GM23248 (cell line): ENCODE measurements at regions not wholly inside any gene's neighbourhood (a gene's known extent, or its start where the extent isn't known, plus 50 kb on each side); places are given as distances from the start of the nearest gene placed in this dataset.

Experiments used
- DNase-seq: peaks from one replicate; pipeline ENCODE4 v3.0.0-alpha.2; 2015
- H2AFZ ChIP-seq: fragments of 200-600 bp; sonication (generic); 2 replicates; pipeline ENCODE4 v1.6.1; 2016; ENCODE audit warnings: antibody characterized with exemption
- H3F3A ChIP-seq: fragments of 200-600 bp; sonication (generic); 2 replicates; pipeline ENCODE4 v1.6.1; 2016; ENCODE audit warnings: mild to moderate bottlenecking, antibody characterized with exemption, mixed run types; ENCODE audit not compliant: insufficient read depth
- H3K27ac ChIP-seq: fragments of 200-600 bp; sonication (generic); 2 replicates; pipeline ENCODE4 v1.5.1; 2016; ENCODE audit warnings: mild to moderate bottlenecking
- H3K27me3 ChIP-seq: fragments of 200-600 bp; sonication (generic); replicated peaks from 2 replicates; pipeline ENCODE4 v1.6.1; 2016; ENCODE audit warnings: mild to moderate bottlenecking; ENCODE audit not compliant: insufficient read depth
- H3K36me3 ChIP-seq: fragments of 200-600 bp; sonication (generic); 2 replicates; pipeline ENCODE4 v1.6.1; 2016; ENCODE audit warnings: low read depth, mild to moderate bottlenecking
- H3K4me1 ChIP-seq: fragments of 200-600 bp; sonication (generic); 2 replicates; pipeline ENCODE4 v1.6.1; 2016; ENCODE audit warnings: mild to moderate bottlenecking; ENCODE audit not compliant: insufficient read depth
- H3K4me2 ChIP-seq: fragments of 200-600 bp; sonication (generic); one replicate; pipeline ENCODE4 v1.6.1; 2016; ENCODE audit warnings: mild to moderate bottlenecking; ENCODE audit not compliant: unreplicated experiment
- H3K4me3 ChIP-seq: fragments of 200-600 bp; sonication (generic); 2 replicates; pipeline ENCODE4 v1.5.1; 2016; ENCODE audit warnings: mild to moderate bottlenecking
- H3K79me2 ChIP-seq: fragments of 200-600 bp; sonication (generic); 2 replicates; pipeline ENCODE4 v1.6.1; 2016; ENCODE audit warnings: mild to moderate bottlenecking; ENCODE audit not compliant: insufficient read depth
- H3K9ac ChIP-seq: fragments of 200-600 bp; sonication (generic); 2 replicates; pipeline ENCODE4 v1.6.1; 2016; ENCODE audit warnings: mild to moderate bottlenecking
- H3K9me2 ChIP-seq: fragments of 200-600 bp; sonication (generic); 2 replicates; pipeline ENCODE4 v1.6.1; 2016; ENCODE audit warnings: mixed run types, mild to moderate bottlenecking, moderate library complexity; ENCODE audit not compliant: insufficient read depth
- H3K9me3 ChIP-seq: fragments of 200-600 bp; sonication (generic); one replicate; pipeline ENCODE4 v1.6.1; 2017; ENCODE audit warnings: low read depth
- H4K20me1 ChIP-seq: fragments of 200-600 bp; sonication (generic); 2 replicates; pipeline ENCODE4 v1.6.0; 2016; ENCODE audit not compliant: insufficient read depth
- EZH2 ChIP-seq: fragments of 200-600 bp; sonication (generic); IDR thresholded peaks from 2 replicates; pipeline ENCODE4 v1.6.1; 2018; ENCODE audit warnings: antibody characterized with exemption, mild to moderate bottlenecking; ENCODE audit not compliant: insufficient read depth, poor library complexity, severe bottlenecking
- EZH2phosphoT487 ChIP-seq: fragments of 200-600 bp; sonication (generic); IDR thresholded peaks from 2 replicates; pipeline ENCODE4 v1.6.1; 2018; ENCODE audit warnings: antibody characterized with exemption, moderate library complexity, mild to moderate bottlenecking, low read depth; ENCODE audit not compliant: insufficient read depth
- WGBS, 2 experiments: methylation state at CpG; one replicate each; pipeline ENCODE4 v1.1.6; 2015 to 2017; ENCODE audit warnings: low lambda C conversion rate in 2 of 2, low coverage in 1 of 2; ENCODE audit errors: missing lambda C conversion rate in 2 of 2; 5-methylcytosine and 5-hydroxymethylcytosine counted together
- in situ Hi-C: fragments of 300-500 bp; cut with MboI; formaldehyde crosslinking; loops from 2 replicates; pipeline ENCODE4 v1.15.0; 2020

GRCh38 chr7:114761973-114762372, 159.9 kb upstream of the MDFIC start:
- Histone ChIP-seq H3K9me3 (no peaks in the 10 kb centered on the region), H2AFZ (no peak overlapping the region), H3K9ac (no peak overlapping the region), H3K27me3 (no peaks in the 10 kb centered on the region), H4K20me1 (no peaks in the 10 kb centered on the region), H3F3A (no peaks in the 10 kb centered on the region), H3K4me3 (no peak overlapping the region), H3K4me1 (0 out of 2 replicates have a peak, but pooled peaks cover 12% of the 10 kb centered on the region), H3K9me2 (no peaks in the 10 kb centered on the region), H3K36me3 (no peaks in the 10 kb centered on the region), H3K27ac (no peak overlapping the region), H3K79me2 (no peaks in the 10 kb centered on the region), H3K4me2 (no peak overlapping the region)
- in situ Hi-C loops, result no loop called here
- TF ChIP-seq EZH2 (no peak), EZH2phosphoT487 (no peak)
- 94% methylated on average over 2 of the region's 2 CpGs for WGBS, 2 experiments
- no peak for DNase-seq

GRCh38 chr7:114765331-114766040, 156.4 kb upstream of the MDFIC start:
- Histone ChIP-seq H3F3A (no peaks in the 10 kb centered on the region), H3K27ac (no peak overlapping the region), H2AFZ (no peak overlapping the region), H3K4me3 (no peak overlapping the region), H3K9ac (no peak overlapping the region), H3K4me1 (0 out of 2 replicates have a peak, but pooled peaks cover 6% of the 10 kb centered on the region), H3K9me2 (no peaks in the 10 kb centered on the region), H3K36me3 (no peaks in the 10 kb centered on the region), H3K4me2 (no peak overlapping the region), H4K20me1 (no peaks in the 10 kb centered on the region), H3K27me3 (no peaks in the 10 kb centered on the region), H3K9me3 (no peaks in the 10 kb centered on the region), H3K79me2 (no peaks in the 10 kb centered on the region)
- in situ Hi-C loops, result no loop called here
- DNase-seq, result peak; percentile 3
- WGBS, 2 experiments, result 39 to 54% methylated on average over 2 of the region's 2 CpGs
- TF ChIP-seq EZH2phosphoT487 (no peak), EZH2 (no peak)

GRCh38 chr7:114766041-114766356, 155.9 kb upstream of the MDFIC start:
- in situ Hi-C loops, result no loop called here
- Histone ChIP-seq H3K27me3 (no peaks in the 10 kb centered on the region), H3K9me3 (no peaks in the 10 kb centered on the region), H3K36me3 (no peaks in the 10 kb centered on the region), H3K27ac (no peak overlapping the region), H2AFZ (no peak overlapping the region), H4K20me1 (no peaks in the 10 kb centered on the region), H3F3A (no peaks in the 10 kb centered on the region), H3K79me2 (no peaks in the 10 kb centered on the region), H3K4me1 (0 out of 2 replicates have a peak, but pooled peaks cover 6% of the 10 kb centered on the region), H3K4me3 (no peak overlapping the region), H3K9ac (no peak overlapping the region), H3K4me2 (no peak overlapping the region), H3K9me2 (no peaks in the 10 kb centered on the region)
- DNase-seq, result no peak
- WGBS, 2 experiments, result 70 to 72% methylated on average over 5 of the region's 5 CpGs
- TF ChIP-seq EZH2 (no peak), EZH2phosphoT487 (no peak)

- Histone ChIP-seq H3K36me3 (no peaks in the 10 kb centered on the region), H3K9ac (no peak overlapping the region), H3K79me2 (no peaks in the 10 kb centered on the region), H3K4me1 (no peaks in the 10 kb centered on the region), H2AFZ (no peak overlapping the region), H4K20me1 (no peaks in the 10 kb centered on the region), H3K4me2 (no peak overlapping the region), H3K9me3 (no peaks in the 10 kb centered on the region), H3F3A (no peaks in the 10 kb centered on the region), H3K27ac (no peak overlapping the region), H3K9me2 (no peaks in the 10 kb centered on the region), H3K27me3 (no peaks in the 10 kb centered on the region), H3K4me3 (no peak overlapping the region)
- in situ Hi-C loops, result no loop called here
- WGBS, 2 experiments, result 88 to 92% methylated on average over 1 of the region's 1 CpG
- DNase-seq, result no peak
- TF ChIP-seq EZH2phosphoT487 (no peak), EZH2 (no peak)
Observed at GRCh38 chr7:114777288-114777687, 144.6 kb upstream of the MDFIC start.
